Neural progenitor cell (in vitro differentiated cells): ENCODE measurements at regions not wholly inside any gene's neighbourhood (a gene's known extent, or its start where the extent isn't known, plus 50 kb on each side); places are given as distances from the start of the nearest gene placed in this dataset.

Source experiments
- DNase-seq: peaks from one replicate; pipeline ENCODE4 v3.0.0-alpha.2; 2016; ENCODE audit warnings: low spot score
- H2AFZ ChIP-seq: fragments of 200-600 bp; sonication (generic); replicated peaks from 2 replicates; pipeline ENCODE4 v1.6.1; 2016; ENCODE audit warnings: antibody characterized with exemption
- H3F3A ChIP-seq: fragments of 200-600 bp; sonication (generic); 2 replicates; pipeline ENCODE4 v1.6.1; 2016; ENCODE audit warnings: antibody characterized with exemption, low read depth
- H3K27ac ChIP-seq: fragments of 200-600 bp; sonication (generic); 2 replicates; pipeline ENCODE4 v1.5.1; 2016; ENCODE audit warnings: mild to moderate bottlenecking
- H3K27me3 ChIP-seq: fragments of 200-600 bp; sonication (generic); 2 replicates; pipeline ENCODE4 v1.6.1; 2016; ENCODE audit warnings: mild to moderate bottlenecking, moderate library complexity
- H3K36me3 ChIP-seq: fragments of 200-600 bp; sonication (generic); 2 replicates; pipeline ENCODE4 v1.5.1; 2016
- H3K4me1 ChIP-seq: fragments of 200-600 bp; sonication (generic); 2 replicates; pipeline ENCODE4 v1.6.1; 2016; ENCODE audit warnings: mixed run types
- H3K4me2 ChIP-seq: fragments of 200-600 bp; sonication (generic); 2 replicates; pipeline ENCODE4 v1.6.1; 2016
- H3K4me3 ChIP-seq: fragments of 200-600 bp; sonication (generic); 2 replicates; pipeline ENCODE4 v1.5.1; 2016
- H3K79me2 ChIP-seq: fragments of 200-600 bp; sonication (generic); 2 replicates; pipeline ENCODE4 v1.6.1; 2016; ENCODE audit warnings: low read depth
- H3K9ac ChIP-seq: fragments of 200-600 bp; sonication (generic); 2 replicates; pipeline ENCODE4 v1.6.1; 2016
- H3K9me3 ChIP-seq: fragments of 200-600 bp; sonication (generic); 2 replicates; pipeline ENCODE4 v1.5.1; 2016; ENCODE audit warnings: low read depth
- H4K20me1 ChIP-seq: fragments of 200-600 bp; sonication (generic); 2 replicates; pipeline ENCODE4 v1.6.1; 2016; ENCODE audit warnings: low read depth
- H3K27ac Mint-ChIP-seq: 3 replicates; pipeline ENCODE4 v1.8.0; 2021; ENCODE audit warnings: mixed read lengths
- H3K27me3 Mint-ChIP-seq: 2 replicates; pipeline ENCODE4 v1.8.0; 2022; ENCODE audit warnings: low read depth, mild to moderate bottlenecking, inconsistent platforms, moderate library complexity, mixed read lengths; ENCODE audit not compliant: insufficient read depth
- H3K36me3 Mint-ChIP-seq: 3 replicates; pipeline ENCODE4 v1.8.0; 2021; ENCODE audit warnings: mixed read lengths
- H3K4me1 Mint-ChIP-seq: 3 replicates; pipeline ENCODE4 v1.8.0; 2021; ENCODE audit warnings: mixed read lengths
- H3K4me3 Mint-ChIP-seq: 3 replicates; pipeline ENCODE4 v1.8.0; 2021; ENCODE audit warnings: mild to moderate bottlenecking, moderate library complexity, mixed read lengths
- H3K9me3 Mint-ChIP-seq: 3 replicates; pipeline ENCODE4 v1.8.0; 2020; ENCODE audit warnings: mixed read lengths
- CTCF ChIP-seq: fragments of 200-600 bp; sonication (generic); IDR thresholded peaks from 2 replicates; pipeline ENCODE4 v1.5.1; 2017; ENCODE audit warnings: antibody characterized with exemption, mild to moderate bottlenecking
- EZH2 ChIP-seq: fragments of 200-600 bp; sonication (generic); IDR thresholded peaks from 2 replicates; pipeline ENCODE4 v1.6.1; 2017; ENCODE audit warnings: antibody characterized with exemption, mild to moderate bottlenecking, moderate library complexity
- EZH2phosphoT487 ChIP-seq: fragments of 200-600 bp; sonication (generic); IDR thresholded peaks from 2 replicates; pipeline ENCODE4 v1.6.1; 2017; ENCODE audit warnings: antibody characterized with exemption

DNA sequence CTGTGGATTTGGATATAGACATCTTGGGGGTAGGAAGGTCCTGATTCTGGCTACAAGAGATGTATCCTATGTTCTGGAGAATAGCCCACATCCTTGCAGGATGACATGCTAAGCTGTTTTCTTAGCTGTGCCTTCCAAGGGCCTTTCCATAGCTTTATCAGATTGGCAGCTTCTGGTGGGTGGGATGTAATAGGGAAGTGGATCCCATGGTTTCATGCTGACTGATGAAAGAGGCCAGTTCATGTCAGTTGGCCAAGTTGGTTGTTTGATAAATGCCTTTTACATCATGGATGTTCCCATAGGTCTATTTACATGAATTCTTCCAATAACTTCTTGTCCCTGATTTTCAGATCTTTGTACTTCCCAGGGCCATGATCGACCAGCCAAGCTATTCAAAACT, 169.1 kb upstream of the RMST start:
- no peaks in the 10 kb centered on the region for H3K79me2 ChIP-seq
- no peaks in the 10 kb centered on the region for H4K20me1 ChIP-seq
- no peak overlapping the region for H3K9ac ChIP-seq
- no peaks in the 10 kb centered on the region for H3K27me3 Mint-ChIP-seq
- no peaks in the 10 kb centered on the region for H3F3A ChIP-seq
- H2AFZ ChIP-seq = no peak overlapping the region
- peaks cover 30% of the 10 kb centered on the region for H3K9me3 Mint-ChIP-seq
- peaks cover 11% of the 10 kb centered on the region for H3K4me1 Mint-ChIP-seq
- H3K9me3 ChIP-seq = no peaks in the 10 kb centered on the region
- peaks cover 4% of the 10 kb centered on the region for H3K4me1 ChIP-seq
- no peak overlapping the region for H3K4me3 Mint-ChIP-seq
- H3K27me3 ChIP-seq = no peaks in the 10 kb centered on the region
- H3K27ac Mint-ChIP-seq = no peak overlapping the region
- no peak overlapping the region for H3K4me3 ChIP-seq
- no peak overlapping the region for H3K27ac ChIP-seq
- peaks cover 18% of the 10 kb centered on the region for H3K36me3 Mint-ChIP-seq
- DNase-seq = no peak
- no peak overlapping the region for H3K4me2 ChIP-seq
- TF ChIP-seq EZH2phosphoT487 (no peak), CTCF (no peak), EZH2 (no peak)
- no peaks in the 10 kb centered on the region for H3K36me3 ChIP-seq

DNA sequence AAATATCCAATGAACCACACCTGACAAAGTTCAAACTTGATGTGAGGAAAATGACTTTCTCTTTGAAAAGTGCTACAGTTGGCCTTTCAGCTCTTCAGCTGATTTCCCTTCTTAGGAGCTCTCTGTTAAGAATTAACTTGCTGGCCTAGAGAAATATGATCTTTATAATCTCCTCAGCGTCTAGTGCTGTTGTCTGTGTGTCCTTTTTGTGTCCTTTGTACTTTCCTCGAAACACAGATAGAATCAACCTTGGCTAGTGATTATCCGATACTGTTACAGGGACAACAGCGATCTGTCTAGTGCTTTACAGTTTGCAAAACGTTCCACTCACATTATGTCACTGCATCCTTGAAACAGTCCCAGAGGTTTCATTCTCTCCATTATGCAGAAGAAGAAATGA, 162.8 kb upstream of the RMST start:
- no peaks in the 10 kb centered on the region for H3K79me2 ChIP-seq
- no peak overlapping the region for H2AFZ ChIP-seq
- H4K20me1 ChIP-seq = no peaks in the 10 kb centered on the region
- no peak overlapping the region for H3K4me3 ChIP-seq
- H3K27me3 Mint-ChIP-seq = no peaks in the 10 kb centered on the region
- peaks cover 35% of the 10 kb centered on the region for H3K4me1 Mint-ChIP-seq
- H3K27ac ChIP-seq = no peak overlapping the region
- H3F3A ChIP-seq = peaks cover 8% of the 10 kb centered on the region
- peaks cover 36% of the 10 kb centered on the region for H3K9me3 Mint-ChIP-seq
- no peak overlapping the region for H3K4me2 ChIP-seq
- H3K36me3 Mint-ChIP-seq = peaks cover 14% of the 10 kb centered on the region
- no peak overlapping the region for H3K4me3 Mint-ChIP-seq
- TF ChIP-seq EZH2phosphoT487 = no peak
- TF ChIP-seq CTCF = no peak
- TF ChIP-seq EZH2 = no peak
- H3K9ac ChIP-seq = no peak overlapping the region
- no peak for DNase-seq
- no peak overlapping the region for H3K27ac Mint-ChIP-seq
- H3K27me3 ChIP-seq = no peaks in the 10 kb centered on the region
- H3K36me3 ChIP-seq = no peaks in the 10 kb centered on the region
- peaks cover 36% of the 10 kb centered on the region for H3K4me1 ChIP-seq
- H3K9me3 ChIP-seq = no peaks in the 10 kb centered on the region

GRCh38 chr12:97300431-97300830, 162.2 kb upstream of the RMST start:
- peaks cover 9% of the 10 kb centered on the region for H3K36me3 Mint-ChIP-seq
- H3K9me3 ChIP-seq = no peaks in the 10 kb centered on the region
- H3K4me2 ChIP-seq = no peak overlapping the region
- no peak overlapping the region for H3K4me3 Mint-ChIP-seq
- TF ChIP-seq EZH2 (no peak), EZH2phosphoT487 (no peak), CTCF (no peak)
- H3K9ac ChIP-seq = no peak overlapping the region
- H3K79me2 ChIP-seq = no peaks in the 10 kb centered on the region
- H2AFZ ChIP-seq = no peak overlapping the region
- no peaks in the 10 kb centered on the region for H3K36me3 ChIP-seq
- H3K4me3 ChIP-seq = no peak overlapping the region
- peaks cover 42% of the 10 kb centered on the region for H3K4me1 ChIP-seq
- peaks cover 41% of the 10 kb centered on the region for H3K4me1 Mint-ChIP-seq
- H4K20me1 ChIP-seq = no peaks in the 10 kb centered on the region
- H3F3A ChIP-seq = peaks cover 8% of the 10 kb centered on the region
- H3K27me3 Mint-ChIP-seq = no peaks in the 10 kb centered on the region
- no peak overlapping the region for H3K27ac ChIP-seq
- no peak for DNase-seq
- H3K27me3 ChIP-seq = no peaks in the 10 kb centered on the region
- no peak overlapping the region for H3K27ac Mint-ChIP-seq
- H3K9me3 Mint-ChIP-seq = peaks cover 30% of the 10 kb centered on the region
